ENCODE measurements at regions not wholly inside any gene's neighbourhood (a gene's known extent, or its start where the extent isn't known, plus 50 kb on each side); places are given as distances from the start of the nearest gene placed in this dataset.

DNA sequence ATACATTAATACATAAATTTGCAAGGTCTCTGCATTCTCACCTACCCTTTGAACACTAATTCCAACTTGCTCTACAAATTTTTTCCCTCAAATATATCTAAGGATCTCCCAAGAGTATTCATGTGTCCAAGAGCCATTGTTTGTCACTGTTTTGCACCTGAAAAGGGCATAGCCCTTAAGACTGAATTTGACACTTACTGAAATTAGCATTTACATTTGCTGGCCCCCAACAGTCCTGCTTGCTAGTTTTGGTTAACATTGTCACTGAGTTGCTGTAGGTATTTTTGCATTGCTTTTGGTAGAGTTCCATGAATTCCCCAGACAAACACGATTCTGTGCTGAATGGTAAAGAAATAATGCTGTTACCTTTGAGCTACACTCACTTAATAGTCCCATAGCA, 57.3 kb downstream of the KCNA4 start:
- Histone ChIP-seq H3K27ac (ENCODE audit: low read length) (no peak overlapping the region), H3K27me3 (ENCODE audit: control insufficient read depth, insufficient read depth, low read length) (no peaks in the 10 kb centered on the region), H3K9me3 (ENCODE audit: control insufficient read depth, insufficient read depth, low read depth, low read length) (no peaks in the 10 kb centered on the region), H3K4me3 (ENCODE audit: low read depth in 2 of 2, low read length in 2 of 2) (no peak overlapping the region), H3K36me3 (ENCODE audit: control insufficient read depth, insufficient read depth, low read length) (no peaks in the 10 kb centered on the region), H3K4me1 (ENCODE audit: control insufficient read depth, insufficient read depth, low read length) (no peaks in the 10 kb centered on the region)
- TF ChIP-seq SIN3A (IDR thresholded peaks at IDR 0.05; ENCODE audit: borderline replicate concordance, insufficient read depth, low read depth, low read length): no peak
- TF ChIP-seq TCF7L2 (IDR thresholded peaks at IDR 0.05; ENCODE audit: low read depth, low read length): no peak
- no peak for TF ChIP-seq REST (IDR thresholded peaks at IDR 0.05; ENCODE audit: insufficient read depth in 1 of 2, low read depth in 2 of 2, low read length in 1 of 2)
- no peak for TF ChIP-seq CTCF (IDR thresholded peaks at IDR 0.05)
- TF ChIP-seq POLR2AphosphoS5 (IDR thresholded peaks at IDR 0.05; ENCODE audit: low read depth, low read length): no peak
- CTCF ChIA-PET: no interaction called here
- no peak for DNase-seq (ENCODE audit: low read depth, low spot score)
- intact Hi-C loops (cut with micrococcal nuclease; ENCODE audit: unreplicated experiment): no loop called here
- no peak for ATAC-seq
- POLR2A ChIA-PET: no interaction called here
- no TSS peak for BruUV-seq (replicated peaks)
- in situ Hi-C loops (cut with HindIII; ENCODE audit: low pct_unique_long_range_greater_than_20kb, low sequenced_read_pairs): no loop called here

GRCh38 chr11:29957431-29957830, 59.4 kb downstream of the KCNA4 start:
- DNase-seq (ENCODE audit: low read depth, low spot score) (no peak), ATAC-seq (no peak)
- BruUV-seq (replicated peaks): no TSS peak
- intact Hi-C loops (cut with micrococcal nuclease; ENCODE audit: unreplicated experiment) (no loop called here), in situ Hi-C loops (cut with HindIII; ENCODE audit: low pct_unique_long_range_greater_than_20kb, low sequenced_read_pairs) (no loop called here)
- Histone ChIP-seq H3K4me3 (ENCODE audit: low read depth in 2 of 2, low read length in 2 of 2) (no peak overlapping the region), H3K27me3 (ENCODE audit: control insufficient read depth, insufficient read depth, low read length) (no peaks in the 10 kb centered on the region), H3K36me3 (ENCODE audit: control insufficient read depth, insufficient read depth, low read length) (no peaks in the 10 kb centered on the region), H3K4me1 (ENCODE audit: control insufficient read depth, insufficient read depth, low read length) (no peaks in the 10 kb centered on the region), H3K9me3 (ENCODE audit: control insufficient read depth, insufficient read depth, low read depth, low read length) (no peaks in the 10 kb centered on the region), H3K27ac (ENCODE audit: low read length) (no peak overlapping the region)
- no peak for TF ChIP-seq REST (IDR thresholded peaks at IDR 0.05; ENCODE audit: insufficient read depth in 1 of 2, low read depth in 2 of 2, low read length in 1 of 2)
- no peak for TF ChIP-seq TCF7L2 (IDR thresholded peaks at IDR 0.05; ENCODE audit: low read depth, low read length)
- TF ChIP-seq SIN3A (IDR thresholded peaks at IDR 0.05; ENCODE audit: borderline replicate concordance, insufficient read depth, low read depth, low read length): no peak
- TF ChIP-seq POLR2AphosphoS5 (IDR thresholded peaks at IDR 0.05; ENCODE audit: low read depth, low read length): no peak
- no peak for TF ChIP-seq CTCF (IDR thresholded peaks at IDR 0.05)
- ChIA-PET CTCF (no interaction called here), POLR2A (no interaction called here)
